Trophoblast cell (in vitro differentiated cells and primary cell): ENCODE measurements at regions not wholly inside any gene's neighbourhood (a gene's known extent, or its start where the extent isn't known, plus 50 kb on each side); places are given as distances from the start of the nearest gene placed in this dataset.

ENCODE experiments used
- DNase-seq, 2 donors: peaks; one replicate each; pipeline ENCODE4 v3.0.0-alpha.2; 2016
- H2AFZ ChIP-seq: 2 replicates; pipeline ENCODE4 v1.6.1; 2013; ENCODE audit warnings: low read length, moderate library complexity, mild to moderate bottlenecking; ENCODE audit not compliant: insufficient read depth, poor library complexity
- H2AK5ac ChIP-seq: 2 replicates; pipeline ENCODE4 v1.6.1; 2013; ENCODE audit warnings: mild to moderate bottlenecking, low read length
- H2BK120ac ChIP-seq: 2 replicates; pipeline ENCODE4 v1.6.1; 2013; ENCODE audit warnings: low read length, mild to moderate bottlenecking, moderate library complexity; ENCODE audit not compliant: insufficient read depth, poor library complexity
- H2BK12ac ChIP-seq: 2 replicates; pipeline ENCODE4 v1.6.1; 2013; ENCODE audit warnings: mild to moderate bottlenecking, low read length, moderate library complexity
- H2BK5ac ChIP-seq: 2 replicates; pipeline ENCODE4 v1.6.1; 2013; ENCODE audit warnings: low read length, low read depth, moderate library complexity, mild to moderate bottlenecking; ENCODE audit not compliant: poor library complexity
- H3K14ac ChIP-seq: 2 replicates; pipeline ENCODE4 v1.6.1; 2013; ENCODE audit warnings: mild to moderate bottlenecking, low read length
- H3K18ac ChIP-seq: 2 replicates; pipeline ENCODE4 v1.6.1; 2013; ENCODE audit warnings: mild to moderate bottlenecking, low read length
- H3K23ac ChIP-seq: 2 replicates; pipeline ENCODE4 v1.6.1; 2013; ENCODE audit warnings: low read length
- H3K27ac ChIP-seq: 2 replicates; pipeline ENCODE4 v1.5.1; 2013; ENCODE audit warnings: low read depth, mild to moderate bottlenecking, inconsistent platforms, low read length, moderate library complexity
- H3K27me3 ChIP-seq: 2 replicates; pipeline ENCODE4 v1.6.1; 2013; ENCODE audit warnings: inconsistent platforms, mild to moderate bottlenecking, low read length, moderate library complexity; ENCODE audit not compliant: insufficient read depth
- H3K36me3 ChIP-seq, 2 experiments: 1 replicate in 1 of 2; 2 replicates in 1 of 2; pipeline ENCODE4 v1.6.1; 2013; ENCODE audit warnings: low read length in 2 of 2, mild to moderate bottlenecking in 2 of 2, moderate library complexity in 1 of 2; ENCODE audit not compliant: insufficient read depth in 2 of 2, control insufficient read depth in 1 of 2
- H3K4ac ChIP-seq: 2 replicates; pipeline ENCODE4 v1.6.1; 2013; ENCODE audit warnings: low read depth, mild to moderate bottlenecking, low read length, moderate library complexity
- H3K4me1 ChIP-seq, 2 experiments: 1 replicate in 1 of 2; 2 replicates in 1 of 2; pipeline ENCODE4 v1.6.1; 2013; ENCODE audit warnings: low read length in 2 of 2, mild to moderate bottlenecking in 2 of 2, moderate library complexity in 1 of 2; ENCODE audit not compliant: insufficient read depth in 2 of 2, control insufficient read depth in 1 of 2
- H3K4me2 ChIP-seq: 2 replicates; pipeline ENCODE4 v1.6.1; 2013; ENCODE audit warnings: inconsistent platforms, mild to moderate bottlenecking, low read length, moderate library complexity
- H3K4me3 ChIP-seq: 2 replicates; pipeline ENCODE4 v1.5.1; 2013; ENCODE audit warnings: mild to moderate bottlenecking, low read depth, low read length, inconsistent platforms
- H3K79me1 ChIP-seq: one replicate; pipeline ENCODE4 v1.6.1; 2013; ENCODE audit warnings: low read length
- H3K79me2 ChIP-seq: 2 replicates; pipeline ENCODE4 v1.6.1; 2013; ENCODE audit warnings: low read length, mild to moderate bottlenecking; ENCODE audit not compliant: control insufficient read depth, insufficient read depth, poor library complexity
- H3K9ac ChIP-seq: 2 replicates; pipeline ENCODE4 v1.6.1; 2013; ENCODE audit warnings: mild to moderate bottlenecking, low read length
- H3K9me3 ChIP-seq: 2 replicates; pipeline ENCODE4 v1.6.1; 2013; ENCODE audit warnings: low read depth, mild to moderate bottlenecking, control low read depth, inconsistent platforms, low read length; ENCODE audit not compliant: insufficient read depth
- H4K12ac ChIP-seq: 2 replicates; pipeline ENCODE4 v1.6.1; 2013; ENCODE audit warnings: low read depth, mild to moderate bottlenecking, low read length, moderate library complexity
- H4K8ac ChIP-seq: 2 replicates; pipeline ENCODE4 v1.6.1; 2013; ENCODE audit warnings: low read depth, mild to moderate bottlenecking, low read length, moderate library complexity
- H4K91ac ChIP-seq: one replicate; pipeline ENCODE4 v1.6.1; 2013; ENCODE audit warnings: low read depth, mild to moderate bottlenecking, low read length, moderate library complexity
- WGBS: extraction: QIAGEN DNeasy Blood & Tissue Kit; methylation state at CpG from one replicate; pipeline ENCODE4 v1.1.7; 2013; ENCODE audit warnings: missing lambda C conversion rate; ENCODE audit not compliant: insufficient read length, insufficient coverage; ENCODE audit errors: extremely low coverage; 5-methylcytosine and 5-hydroxymethylcytosine counted together

DNA sequence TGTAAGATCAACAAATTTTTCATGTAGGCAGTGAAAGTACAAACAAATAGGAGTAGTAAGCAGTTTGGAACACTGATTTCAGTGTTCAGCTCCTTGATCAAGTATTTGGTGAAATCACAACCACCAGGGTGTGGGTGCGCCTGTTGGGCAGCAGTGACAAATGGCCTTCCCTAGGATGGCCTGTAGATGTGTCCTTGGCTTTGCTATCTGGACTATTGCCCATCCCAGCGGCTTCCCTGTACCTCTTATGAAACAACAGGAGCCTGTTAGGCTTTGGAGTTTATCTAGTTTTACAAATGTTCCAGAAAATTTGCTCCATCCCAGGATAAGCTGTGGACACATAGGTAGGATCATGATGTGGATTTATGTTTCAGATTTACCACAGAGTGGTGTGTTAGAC lies 216.8 kb upstream of the FAT1 start:
- H3K36me3 ChIP-seq: no peaks in the 10 kb centered on the region
- no peak overlapping the region for H3K9ac ChIP-seq
- DNase-seq: no peak
- no peak overlapping the region for H3K18ac ChIP-seq
- H3K4me2 ChIP-seq: no peak overlapping the region
- no peak overlapping the region for H2AK5ac ChIP-seq
- H3K27ac ChIP-seq: no peak overlapping the region
- H3K4me3 ChIP-seq: no peak overlapping the region
- no peaks in the 10 kb centered on the region for H3K27me3 ChIP-seq
- no peak overlapping the region for H3K4ac ChIP-seq
- H3K4me1 ChIP-seq: no peaks in the 10 kb centered on the region
- H3K79me1 ChIP-seq: no peaks in the 10 kb centered on the region
- no peaks in the 10 kb centered on the region for H3K9me3 ChIP-seq
- H3K79me2 ChIP-seq: no peaks in the 10 kb centered on the region
- H4K91ac ChIP-seq: no peak overlapping the region
- H4K12ac ChIP-seq: no peak overlapping the region
- no peak overlapping the region for H2AFZ ChIP-seq
- H3K14ac ChIP-seq: no peak overlapping the region
- WGBS: no CpG with 5 or more reads among the region's 2 CpGs
- no peak overlapping the region for H2BK120ac ChIP-seq
- no peak overlapping the region for H3K23ac ChIP-seq
- no peak overlapping the region for H2BK5ac ChIP-seq
- H2BK12ac ChIP-seq: no peak overlapping the region
- H4K8ac ChIP-seq: no peak overlapping the region

DNA sequence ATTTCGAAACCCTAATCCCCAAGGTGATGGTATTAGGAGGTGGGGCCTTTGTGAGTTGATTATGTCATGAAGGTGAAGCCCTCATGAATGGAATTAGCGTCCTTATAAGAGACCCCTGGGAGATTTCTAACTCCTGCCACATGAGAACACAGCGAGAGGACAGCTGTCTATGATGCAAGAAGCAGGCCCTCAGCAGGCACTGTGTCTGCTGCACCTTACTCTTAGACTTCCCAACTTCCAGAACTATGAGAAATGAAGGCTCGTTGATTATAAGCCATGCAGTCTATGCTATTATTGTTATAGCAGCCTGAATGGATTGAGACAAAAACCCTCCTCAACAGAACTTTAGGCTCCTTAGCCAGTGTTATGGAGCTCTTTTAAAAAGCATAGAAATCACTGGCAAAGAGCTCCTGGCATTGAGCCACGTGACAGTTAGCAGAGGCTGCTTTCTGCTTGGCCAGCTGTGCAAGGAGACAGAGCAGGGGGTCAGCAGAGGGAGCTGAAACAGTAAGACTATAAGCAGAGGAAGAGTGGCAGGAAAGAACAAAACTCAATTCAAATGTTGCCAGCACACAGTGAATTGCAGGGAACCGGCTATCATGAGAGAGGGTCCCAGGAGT lies 219.2 kb upstream of the FAT1 start:
- Histone ChIP-seq H3K79me2 (no peaks in the 10 kb centered on the region), H2BK12ac (no peak overlapping the region), H3K36me3 (no peaks in the 10 kb centered on the region), H2BK120ac (no peak overlapping the region), H3K9ac (no peak overlapping the region), H3K79me1 (no peaks in the 10 kb centered on the region), H3K4ac (no peak overlapping the region), H3K27me3 (no peaks in the 10 kb centered on the region), H2AFZ (no peak overlapping the region), H3K4me2 (no peak overlapping the region), H3K18ac (no peak overlapping the region), H4K8ac (no peak overlapping the region), H4K12ac (no peak overlapping the region), H4K91ac (no peak overlapping the region), H3K27ac (no peak overlapping the region), H3K4me1 (no peaks in the 10 kb centered on the region), H2AK5ac (no peak overlapping the region), H2BK5ac (no peak overlapping the region), H3K9me3 (no peaks in the 10 kb centered on the region), H3K4me3 (no peak overlapping the region), H3K14ac (no peak overlapping the region), H3K23ac (no peak overlapping the region)
- no peak for DNase-seq
- WGBS: no CpG with 5 or more reads among the region's 6 CpGs

DNA sequence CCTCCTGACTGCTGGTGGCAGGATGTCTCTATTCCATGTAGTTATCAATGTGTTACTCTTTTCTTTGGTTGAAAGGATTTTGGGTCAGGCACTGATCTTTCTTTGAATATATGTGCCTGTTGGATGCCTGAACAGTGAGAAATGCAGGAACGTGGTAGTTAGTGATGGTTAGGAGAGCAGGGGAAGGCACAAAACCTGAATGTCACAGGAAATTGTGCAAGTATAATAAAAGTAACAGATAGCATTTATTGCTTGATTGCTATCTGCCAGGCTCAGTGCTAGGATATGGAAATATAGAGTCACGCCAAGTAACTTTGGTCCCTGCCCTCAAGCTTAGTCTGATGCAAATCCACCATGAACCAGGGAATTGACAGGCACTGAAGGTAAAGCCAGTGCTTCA lies 219.8 kb upstream of the FAT1 start:
- Histone ChIP-seq H3K27ac (no peak overlapping the region), H3K9ac (no peak overlapping the region), H3K36me3 (no peaks in the 10 kb centered on the region), H2AFZ (no peak overlapping the region), H3K79me2 (no peaks in the 10 kb centered on the region), H3K14ac (no peak overlapping the region), H3K27me3 (no peaks in the 10 kb centered on the region), H3K4me2 (no peak overlapping the region), H2BK12ac (no peak overlapping the region), H2BK120ac (no peak overlapping the region), H3K18ac (no peak overlapping the region), H3K79me1 (no peaks in the 10 kb centered on the region), H2AK5ac (no peak overlapping the region), H4K8ac (no peak overlapping the region), H3K23ac (no peak overlapping the region), H3K9me3 (no peaks in the 10 kb centered on the region), H2BK5ac (no peak overlapping the region), H3K4me3 (no peak overlapping the region), H4K12ac (no peak overlapping the region), H3K4ac (no peak overlapping the region), H4K91ac (no peak overlapping the region), H3K4me1 (peaks cover 0 to under 1% of the 10 kb centered on the region in 2 experiments)
- WGBS: no CpG with 5 or more reads among the region's 2 CpGs
- no peak for DNase-seq

DNA sequence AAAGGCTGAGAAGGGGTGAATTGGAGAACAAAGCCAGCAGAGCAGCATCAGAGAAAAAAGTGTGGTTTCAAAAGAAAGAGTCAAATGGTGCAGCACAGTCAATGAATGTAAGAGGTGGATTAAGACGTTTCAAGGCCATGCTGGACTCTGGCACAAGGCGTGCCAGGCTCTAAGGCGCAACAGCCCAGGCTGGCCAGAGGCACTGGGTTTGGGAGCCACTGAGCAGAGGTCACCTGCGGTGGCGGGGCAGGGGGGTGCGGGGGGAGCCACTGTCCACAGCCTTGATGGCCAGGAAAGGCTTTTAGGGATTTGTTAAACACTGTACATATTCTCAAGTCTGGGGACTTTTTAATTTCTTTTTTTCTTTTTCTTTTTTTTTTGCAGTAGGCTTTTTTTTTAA lies 222.5 kb upstream of the FAT1 start:
- Histone ChIP-seq H2AK5ac (no peak overlapping the region), H2AFZ (no peak overlapping the region), H3K4me3 (no peak overlapping the region), H3K27ac (no peak overlapping the region), H3K79me1 (no peaks in the 10 kb centered on the region), H3K14ac (no peak overlapping the region), H4K12ac (no peak overlapping the region), H4K91ac (no peak overlapping the region), H3K18ac (no peak overlapping the region), H3K4me1 (peaks cover 0 to 8% of the 10 kb centered on the region in 2 experiments), H2BK120ac (no peak overlapping the region), H3K23ac (no peak overlapping the region), H2BK12ac (no peak overlapping the region), H3K4ac (no peak overlapping the region), H3K4me2 (no peak overlapping the region), H2BK5ac (no peak overlapping the region), H3K9me3 (no peaks in the 10 kb centered on the region), H3K27me3 (no peaks in the 10 kb centered on the region), H4K8ac (no peak overlapping the region), H3K36me3 (no peaks in the 10 kb centered on the region), H3K79me2 (no peaks in the 10 kb centered on the region), H3K9ac (no peak overlapping the region)
- DNase-seq: no peak
- no CpG with 5 or more reads among the region's 6 CpGs for WGBS
